Adrenal gland (tissue), 5 donors: ENCODE measurements at regions not wholly inside any gene's neighbourhood (a gene's known extent, or its start where the extent isn't known, plus 50 kb on each side); places are given as distances from the start of the nearest gene placed in this dataset.

ENCODE experiments used
- POLR2A ChIP-seq, 2 donors: fragments of 450-650 bp; IDR thresholded peaks; one replicate each; pipeline ENCODE4 v1.6.1; 2017; ENCODE audit warnings: antibody characterized with exemption in 2 of 2, mild to moderate bottlenecking in 2 of 2, moderate library complexity in 1 of 2
- TF ChIP-seq, protein P1 (sequence below), 6 experiments: fragments of 450-650 bp in 4 of 6; fragments of 200-600 bp in 2 of 6; sonication (generic) in 1 of 6; IDR thresholded peaks; 1 replicate in 5 of 6; 2 replicates in 1 of 6; pipeline versions ENCODE4 v1.5.1 to v1.8.0; 2016 to 2021; ENCODE audit warnings: antibody characterized with exemption in 6 of 6, mild to moderate bottlenecking in 2 of 6, moderate library complexity in 1 of 6
- donor health status: DM: no; HTN: no; CAD: no.

DNA sequence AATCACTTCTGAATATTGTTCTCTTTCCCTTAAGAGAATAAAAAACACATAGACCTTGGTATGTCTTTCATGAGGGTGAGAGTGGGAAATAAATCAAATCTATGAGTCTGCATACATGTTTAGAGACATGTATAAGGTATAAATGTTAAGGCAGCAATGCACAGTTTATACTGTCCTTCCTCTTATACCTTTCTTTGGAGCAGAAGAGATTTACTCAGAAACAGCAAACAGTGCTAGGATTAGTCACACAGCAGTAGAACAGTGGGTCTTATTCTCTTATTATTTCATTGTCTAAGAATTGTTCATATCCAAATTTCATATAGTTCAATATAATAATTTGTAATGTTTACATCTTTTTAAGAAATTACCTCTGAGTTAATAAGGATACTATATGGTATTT, 126.7 kb upstream of the TMEM196 start:
- TF ChIP-seq, protein P1, sequence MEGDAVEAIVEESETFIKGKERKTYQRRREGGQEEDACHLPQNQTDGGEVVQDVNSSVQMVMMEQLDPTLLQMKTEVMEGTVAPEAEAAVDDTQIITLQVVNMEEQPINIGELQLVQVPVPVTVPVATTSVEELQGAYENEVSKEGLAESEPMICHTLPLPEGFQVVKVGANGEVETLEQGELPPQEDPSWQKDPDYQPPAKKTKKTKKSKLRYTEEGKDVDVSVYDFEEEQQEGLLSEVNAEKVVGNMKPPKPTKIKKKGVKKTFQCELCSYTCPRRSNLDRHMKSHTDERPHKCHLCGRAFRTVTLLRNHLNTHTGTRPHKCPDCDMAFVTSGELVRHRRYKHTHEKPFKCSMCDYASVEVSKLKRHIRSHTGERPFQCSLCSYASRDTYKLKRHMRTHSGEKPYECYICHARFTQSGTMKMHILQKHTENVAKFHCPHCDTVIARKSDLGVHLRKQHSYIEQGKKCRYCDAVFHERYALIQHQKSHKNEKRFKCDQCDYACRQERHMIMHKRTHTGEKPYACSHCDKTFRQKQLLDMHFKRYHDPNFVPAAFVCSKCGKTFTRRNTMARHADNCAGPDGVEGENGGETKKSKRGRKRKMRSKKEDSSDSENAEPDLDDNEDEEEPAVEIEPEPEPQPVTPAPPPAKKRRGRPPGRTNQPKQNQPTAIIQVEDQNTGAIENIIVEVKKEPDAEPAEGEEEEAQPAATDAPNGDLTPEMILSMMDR (IDR thresholded peaks at IDR 0.05), result no peak
- no peak for TF ChIP-seq POLR2A (IDR thresholded peaks at IDR 0.05)
